Activated naive CD4-positive, alpha-beta T cell (primary cell): ENCODE measurements at regions not wholly inside any gene's neighbourhood (a gene's known extent, or its start where the extent isn't known, plus 50 kb on each side); places are given as distances from the start of the nearest gene placed in this dataset.

Experiments
- DNase-seq, 4 experiments: peaks; one replicate each; lab custom pipeline; 2025; lab: John Stamatoyannopoulos, UW

DNA sequence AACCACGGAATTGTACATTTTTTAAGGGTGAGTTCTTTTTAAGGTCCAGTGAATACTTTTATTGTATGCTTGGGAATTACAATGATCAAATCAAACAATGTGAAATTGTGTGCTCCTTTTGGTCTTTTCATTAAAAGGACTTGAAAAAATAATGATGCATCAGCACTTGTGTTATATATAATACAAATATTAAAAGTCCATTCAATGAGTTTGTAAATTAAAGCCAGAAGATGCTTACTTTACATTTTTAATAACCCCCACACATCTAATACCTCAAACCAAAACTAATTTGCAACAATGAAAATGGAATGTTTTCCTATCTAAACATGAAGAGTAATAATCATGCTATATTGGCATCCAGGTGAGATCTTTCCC, 369.8 kb upstream of the LCORL start:
- DNase-seq = no peak

DNA sequence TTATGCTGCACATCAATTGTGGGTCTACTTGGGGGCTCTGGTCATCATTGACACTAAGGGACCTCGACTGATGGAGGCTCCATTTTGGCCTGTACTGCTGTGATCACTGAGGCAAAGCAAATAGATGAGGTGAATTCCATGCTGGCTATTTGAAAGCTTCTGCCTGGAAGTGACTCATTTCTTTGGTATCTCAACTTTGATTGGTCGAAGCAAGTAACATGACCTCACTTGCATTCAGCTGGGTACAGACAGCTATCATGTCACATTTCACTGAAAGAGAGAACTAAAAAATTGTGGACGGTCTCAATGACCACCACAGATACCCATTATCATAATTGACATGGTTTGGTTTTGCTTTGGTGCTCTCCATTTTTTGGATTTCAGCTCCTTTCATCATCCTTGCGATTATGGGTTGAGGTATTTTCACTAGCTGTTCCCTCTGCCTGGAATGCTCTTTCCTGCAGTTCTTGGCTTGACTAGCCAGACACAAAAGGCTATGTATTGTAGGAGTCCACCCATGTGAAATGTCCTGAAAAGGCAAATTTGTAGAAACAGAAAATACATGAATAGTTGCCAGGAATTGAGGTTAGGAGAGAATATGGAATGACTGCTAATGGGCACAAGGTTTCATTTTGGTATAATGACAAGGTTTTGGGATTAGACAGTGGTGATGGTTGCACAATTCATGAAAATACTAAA, 369.2 kb upstream of the LCORL start:
- DNase-seq = no peak

DNA sequence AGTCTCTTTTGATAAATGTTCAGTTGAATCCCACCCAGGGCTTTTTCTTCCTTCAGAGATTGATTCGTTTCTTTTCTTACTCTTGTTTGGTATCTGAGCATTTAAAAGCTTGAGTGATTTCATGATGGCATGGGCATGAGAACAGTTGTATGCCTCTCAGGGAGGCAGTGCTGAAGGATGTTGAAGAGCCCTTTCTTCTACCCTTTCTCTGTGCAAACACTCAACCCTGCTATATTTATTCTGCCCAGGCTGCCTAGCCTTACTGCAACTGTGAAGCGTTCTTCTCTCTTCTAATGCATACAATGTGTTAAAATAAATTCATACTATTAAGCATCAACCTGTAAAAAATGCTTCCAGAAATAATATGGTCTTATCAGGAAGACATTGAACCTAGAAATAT, 367.6 kb upstream of the LCORL start:
- no peak for DNase-seq

DNA sequence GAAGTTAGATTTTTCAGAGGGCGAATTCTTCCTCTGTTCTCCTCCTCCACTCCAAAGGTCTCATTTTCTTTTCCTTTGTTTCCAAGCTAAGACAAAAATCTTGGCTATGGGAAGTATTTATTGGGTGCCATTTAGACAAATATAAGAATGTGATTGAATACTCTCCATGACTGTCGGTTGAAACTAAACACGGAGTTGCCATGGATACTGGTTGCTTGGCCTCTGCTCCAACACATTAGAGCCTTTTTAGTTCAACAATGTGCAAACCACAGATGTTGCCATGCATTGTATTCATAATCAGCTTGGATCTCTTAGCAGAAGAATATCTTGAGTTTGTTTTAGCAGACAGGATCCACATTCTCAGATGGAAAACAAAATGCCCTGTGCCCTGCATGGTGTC, 366.5 kb upstream of the LCORL start:
- no peak for DNase-seq

DNA sequence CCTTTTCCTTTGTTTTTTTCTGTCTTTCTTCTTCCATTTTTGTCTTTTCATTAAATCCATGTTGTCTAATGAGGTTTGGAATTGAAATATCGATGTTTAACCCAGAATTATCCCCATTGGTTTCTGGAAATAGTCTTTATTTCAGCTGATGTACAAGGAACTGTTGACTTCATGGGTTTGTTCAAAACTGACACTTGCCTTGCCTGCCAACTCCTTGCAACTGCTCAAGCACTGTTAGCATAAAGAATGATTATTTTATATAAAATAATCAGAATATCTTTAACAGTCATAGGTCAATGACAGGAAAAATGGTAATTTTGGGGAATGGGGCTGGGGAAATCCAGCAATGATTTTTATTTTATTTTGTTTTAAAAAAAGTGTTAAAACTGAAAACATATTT, 359.6 kb upstream of the LCORL start:
- no peak for DNase-seq

DNA sequence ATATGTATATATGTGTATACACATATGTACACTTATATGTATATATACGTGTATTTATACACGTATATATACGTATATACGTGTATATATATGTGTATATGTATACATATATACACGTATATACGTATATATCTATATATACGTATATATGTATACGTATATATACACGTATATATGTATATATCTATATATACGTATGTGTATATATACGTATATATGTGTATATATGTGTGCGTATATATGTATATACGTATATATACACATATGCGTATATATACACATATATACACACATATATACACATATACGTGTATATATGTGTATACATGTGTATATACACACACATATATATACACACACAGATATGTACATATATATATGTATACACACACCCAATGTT, 348.0 kb upstream of the LCORL start:
- DNase-seq = no peak

DNA sequence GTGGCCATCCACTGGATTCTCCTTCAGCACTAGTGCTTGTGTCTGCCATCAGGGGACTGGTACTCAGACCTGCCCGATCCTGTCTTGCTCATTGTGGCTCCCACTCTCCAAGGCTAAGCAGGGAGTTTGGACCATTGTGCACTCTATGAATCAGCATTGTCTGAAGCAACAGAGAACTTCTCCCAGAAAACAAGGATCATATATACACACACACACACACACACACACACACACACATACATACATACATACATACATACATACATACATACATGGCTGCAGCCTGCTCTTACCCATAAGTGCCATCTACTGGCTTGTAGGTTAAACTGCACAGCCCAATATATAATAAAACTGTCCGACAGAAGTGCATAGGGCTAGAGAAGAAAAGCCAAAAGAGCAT, 345.3 kb upstream of the LCORL start:
- DNase-seq = no peak

DNA sequence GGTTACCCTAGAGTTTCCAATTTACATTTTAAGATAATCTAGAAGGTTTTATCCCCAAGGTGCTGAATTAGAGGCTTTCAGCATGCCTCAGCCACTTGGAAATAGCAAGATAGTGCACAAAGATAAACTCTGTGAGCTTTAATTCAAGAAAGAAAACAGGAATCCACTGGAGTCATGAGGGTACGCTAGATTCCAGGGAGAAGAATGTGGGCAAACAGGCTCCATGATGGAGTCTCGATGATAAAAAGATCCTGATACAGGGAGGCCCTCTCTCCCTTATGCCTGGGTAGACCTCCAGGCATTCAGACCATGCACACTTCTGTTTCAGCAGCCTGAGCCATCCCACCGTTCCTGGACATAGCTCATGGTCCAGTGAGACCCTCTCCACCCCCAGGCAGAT, 344.6 kb upstream of the LCORL start:
- no peak for DNase-seq

DNA sequence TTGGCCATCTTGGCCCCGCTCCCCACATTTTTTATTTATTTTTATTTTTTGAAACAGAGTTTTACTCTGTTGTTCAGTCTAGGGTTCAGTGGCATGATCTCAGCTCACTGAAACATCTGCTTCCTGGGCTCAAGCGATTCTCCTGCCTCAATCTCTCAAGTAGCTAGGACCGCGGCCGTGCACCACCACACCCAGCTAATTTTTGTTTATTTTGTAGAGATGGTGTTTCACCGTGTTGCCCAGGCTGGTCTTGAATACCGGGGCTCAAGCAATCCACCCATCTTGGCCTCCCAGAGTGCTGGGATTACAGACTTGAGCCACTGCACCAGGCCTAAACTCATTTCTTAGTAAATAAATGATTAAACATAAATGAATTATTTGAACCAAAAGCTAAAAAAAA, 322.0 kb upstream of the LCORL start:
- DNase-seq = no peak

DNA sequence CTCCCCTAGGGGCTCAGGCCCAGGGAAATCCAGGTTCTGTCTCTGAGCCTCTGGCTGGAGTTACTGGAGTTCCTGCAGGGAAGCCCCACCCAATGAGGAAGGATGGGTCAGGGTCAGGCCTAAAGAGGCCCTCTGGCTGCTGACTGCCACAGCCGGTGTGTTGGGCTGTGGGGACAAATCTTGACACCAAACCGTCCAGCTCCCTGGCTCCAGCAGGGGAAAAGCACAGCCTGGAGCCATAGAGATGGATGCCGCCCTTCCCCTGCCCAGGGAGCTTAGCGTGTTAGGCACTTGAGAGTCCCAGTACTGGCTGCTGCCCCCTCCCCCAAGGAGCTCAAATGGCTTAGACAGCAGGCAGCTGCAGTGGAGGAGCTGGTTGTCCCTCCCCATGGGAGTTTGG, 321.3 kb upstream of the LCORL start:
- no peak for DNase-seq

DNA sequence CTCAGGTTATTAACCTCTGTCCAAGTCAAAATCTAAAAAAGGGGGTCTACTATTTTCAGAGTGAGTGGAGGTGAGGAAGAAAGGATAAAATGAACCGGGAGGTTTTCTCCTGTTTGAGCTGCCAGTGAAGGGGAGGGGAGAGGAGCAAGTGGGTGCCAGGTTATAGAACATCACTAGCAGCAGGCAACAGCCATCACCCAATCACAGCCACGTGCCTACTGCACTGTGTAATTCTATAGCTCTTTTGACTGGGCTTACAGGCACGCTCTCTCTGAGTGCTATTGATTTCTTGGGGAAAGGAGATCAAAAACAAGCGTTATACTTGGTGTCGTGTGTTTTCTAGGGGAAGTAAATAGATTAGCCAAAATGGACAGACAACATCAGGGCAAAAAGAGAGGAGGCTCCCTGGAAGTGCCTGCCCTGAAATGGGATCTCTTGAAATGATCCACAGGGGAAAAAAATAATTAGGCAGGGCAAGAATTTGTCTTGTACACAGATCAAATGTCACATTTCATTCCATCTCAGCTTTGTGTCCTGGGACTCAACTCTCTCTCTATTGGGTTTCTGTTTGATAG, 300.5 kb upstream of the LCORL start:
- DNase-seq = no peak

DNA sequence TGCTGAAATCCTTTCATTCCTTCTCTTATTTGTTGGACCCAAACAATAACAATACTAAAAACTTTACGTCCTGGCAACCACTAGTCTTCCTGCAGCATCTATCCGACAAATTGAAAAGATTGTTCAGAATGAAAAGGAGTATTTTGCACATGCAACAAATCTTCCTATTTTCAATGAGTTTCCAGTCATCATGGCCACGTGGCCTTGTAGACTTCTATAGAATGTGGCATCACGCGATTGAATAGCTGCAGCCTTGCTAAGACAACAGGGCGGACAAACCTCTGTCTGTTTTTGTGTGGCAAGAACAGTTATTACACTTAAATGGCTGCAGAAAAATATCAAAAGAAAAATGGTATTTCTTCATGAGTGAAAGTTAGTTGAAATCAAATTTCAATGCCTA, 297.9 kb upstream of the LCORL start:
- DNase-seq = no peak

DNA sequence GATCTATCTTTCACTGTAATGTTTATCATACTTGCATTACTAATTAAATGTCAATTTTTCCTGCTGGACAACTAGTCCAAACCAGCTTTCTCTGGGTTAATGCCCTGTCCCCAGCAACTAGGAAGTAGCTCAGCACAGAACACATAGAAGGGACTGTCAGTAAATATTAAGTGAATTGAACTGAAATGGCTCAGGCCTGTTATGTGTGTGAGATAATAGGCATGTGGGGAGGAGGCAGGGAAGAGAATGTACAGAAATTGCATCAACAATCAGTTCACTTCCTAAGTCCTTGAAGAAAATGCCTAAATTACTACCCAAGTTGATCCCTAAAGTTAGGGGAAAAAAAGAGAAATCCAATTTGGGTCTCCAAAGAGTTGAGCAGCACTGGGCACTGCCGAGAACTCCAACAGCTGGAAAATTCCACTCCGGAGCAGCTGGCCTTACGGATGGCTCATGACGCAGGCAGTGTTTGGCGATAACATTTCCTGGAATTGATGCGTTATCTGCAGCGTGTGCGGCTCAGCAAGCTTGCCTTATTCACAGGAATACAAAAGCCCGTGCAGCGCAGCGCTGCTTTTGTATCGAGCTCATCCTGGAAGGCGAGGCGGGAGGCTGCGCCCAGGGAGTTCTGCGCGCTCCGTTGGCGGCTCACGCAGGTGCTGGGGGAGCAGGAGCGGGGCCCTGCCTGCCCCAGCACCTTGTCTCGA, 297.3 kb upstream of the LCORL start:
- DNase-seq = no peak

DNA sequence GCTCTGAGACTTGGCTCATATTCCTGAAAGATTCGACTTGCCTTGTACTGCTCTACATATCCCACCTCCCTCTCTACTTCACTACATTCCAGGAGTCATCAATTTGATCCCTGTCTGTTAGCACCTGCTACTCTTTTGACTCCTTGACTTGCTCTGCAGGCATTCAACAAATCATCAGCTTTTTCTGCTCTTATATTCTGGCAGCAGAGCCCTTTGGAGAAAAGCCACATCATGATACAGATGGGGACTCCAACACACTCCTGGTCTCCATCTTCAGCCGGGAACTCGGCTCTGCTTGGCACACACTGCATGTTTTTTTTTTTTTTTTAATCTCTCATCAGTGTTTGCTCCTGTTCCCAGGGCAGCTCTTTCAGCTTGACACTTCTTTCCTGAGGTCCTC, 293.2 kb upstream of the LCORL start:
- no peak for DNase-seq

DNA sequence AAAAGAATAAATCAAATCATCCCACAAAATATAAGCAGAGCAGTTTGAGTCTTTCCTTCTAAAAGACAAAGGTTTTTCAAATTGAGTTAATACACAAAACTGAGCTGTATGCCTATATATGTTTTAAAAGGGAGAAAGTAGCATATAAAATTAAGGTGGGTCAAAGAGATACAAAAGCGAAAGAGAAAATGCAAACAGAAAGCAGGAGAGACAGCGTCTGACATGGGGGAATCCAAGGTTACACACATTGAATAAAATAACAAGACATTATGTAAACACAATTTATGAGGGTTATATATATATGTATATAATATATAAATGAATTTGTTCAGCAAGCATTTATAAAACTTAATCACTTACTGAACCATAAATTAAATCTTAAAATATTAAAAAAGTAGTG, 276.1 kb upstream of the LCORL start:
- DNase-seq = no peak

DNA sequence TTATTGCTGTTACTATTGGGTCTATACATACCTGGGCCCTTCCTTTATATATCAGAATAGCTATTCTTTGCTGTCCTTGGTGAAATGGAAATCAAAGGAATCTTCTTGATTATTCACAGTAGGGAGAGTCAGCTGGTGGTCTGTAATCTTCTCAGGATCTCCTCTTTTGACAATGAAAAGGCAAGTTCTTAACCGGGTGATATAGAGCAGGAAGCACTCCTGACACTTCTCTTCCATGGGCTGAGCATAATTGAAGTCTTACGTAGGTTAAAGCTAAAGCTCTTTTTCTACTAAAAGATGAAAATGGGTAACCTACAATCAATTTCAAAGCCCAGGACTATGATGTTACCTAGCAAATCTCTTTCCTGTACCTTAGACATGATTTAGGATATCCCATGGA, 274.9 kb upstream of the LCORL start:
- DNase-seq = no peak

DNA sequence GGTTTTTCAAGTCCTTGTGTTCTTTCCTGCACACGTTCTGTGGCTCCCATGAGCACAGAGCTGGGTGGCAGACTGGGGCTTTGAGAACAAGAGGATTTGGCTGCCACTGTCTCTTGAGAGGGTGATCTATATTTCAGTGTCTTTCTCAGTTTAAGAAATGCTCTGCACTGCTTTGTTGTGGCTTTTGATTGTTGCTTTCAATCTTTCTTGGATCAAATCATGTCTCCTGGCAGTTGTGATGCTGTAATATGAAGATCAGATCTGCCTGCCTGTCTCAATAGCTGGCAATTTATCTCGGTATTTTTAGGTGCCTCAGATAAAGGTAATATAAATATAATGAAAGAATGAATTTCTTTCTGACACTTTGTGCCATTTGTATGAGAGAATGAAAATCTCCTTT, 273.3 kb upstream of the LCORL start:
- DNase-seq = no peak

DNA sequence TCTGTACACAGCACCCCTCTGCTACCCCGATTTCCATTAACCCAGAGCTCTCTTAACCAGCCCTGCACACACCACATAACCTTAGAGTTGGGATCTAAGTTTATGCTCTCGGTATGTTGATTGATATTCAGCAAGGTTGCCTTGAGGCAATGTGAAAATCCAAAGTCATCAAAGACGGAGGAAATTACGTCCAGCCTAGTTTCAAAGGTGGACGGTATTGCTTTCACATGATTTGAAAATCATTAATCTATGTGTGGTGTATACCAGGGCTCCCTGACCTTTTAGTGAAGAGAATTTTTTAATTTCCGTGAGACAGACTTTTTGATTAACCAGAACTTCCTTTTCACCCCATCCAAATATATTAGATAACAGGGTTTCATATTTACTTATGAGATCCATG, 272.5 kb upstream of the LCORL start:
- no peak for DNase-seq

DNA sequence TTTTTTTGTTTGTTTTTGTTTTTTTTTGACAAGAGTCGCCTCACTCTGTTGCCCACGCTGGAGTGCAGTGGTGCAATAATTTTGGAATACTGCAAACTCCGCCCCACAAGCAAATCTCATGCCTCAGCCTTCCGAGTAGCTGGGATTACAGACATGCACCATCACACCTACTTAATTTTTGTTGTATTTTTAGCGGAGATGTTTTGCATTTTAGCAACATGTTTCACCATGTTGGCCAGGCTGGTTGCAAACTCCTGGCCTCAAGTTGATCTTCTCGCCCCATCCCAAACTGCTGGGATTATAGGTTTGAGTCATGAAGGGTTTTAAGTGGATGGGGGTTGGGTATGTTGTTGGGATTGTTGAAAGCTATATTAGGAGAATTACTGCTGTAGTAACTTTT, 270.9 kb upstream of the LCORL start:
- no peak for DNase-seq

DNA sequence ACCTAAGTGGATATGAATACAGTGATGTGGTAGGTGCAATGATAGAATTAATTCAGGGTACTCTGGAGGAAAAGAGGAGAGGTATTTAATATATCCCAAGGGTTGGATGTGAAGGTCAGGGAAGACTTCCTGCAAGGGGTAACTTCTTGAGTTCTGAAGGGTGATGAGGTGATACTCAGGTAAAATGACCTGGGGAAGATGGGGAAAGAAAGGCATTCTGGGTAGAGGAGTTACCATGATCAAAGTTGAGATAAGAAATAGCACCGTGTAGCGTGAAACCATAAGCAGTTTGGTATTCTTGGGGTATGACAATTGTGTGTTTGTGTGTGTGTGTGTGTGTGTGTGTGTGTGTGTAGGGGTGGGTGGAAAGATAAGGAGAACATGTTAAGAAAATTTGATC, 270.4 kb upstream of the LCORL start:
- DNase-seq = no peak

DNA sequence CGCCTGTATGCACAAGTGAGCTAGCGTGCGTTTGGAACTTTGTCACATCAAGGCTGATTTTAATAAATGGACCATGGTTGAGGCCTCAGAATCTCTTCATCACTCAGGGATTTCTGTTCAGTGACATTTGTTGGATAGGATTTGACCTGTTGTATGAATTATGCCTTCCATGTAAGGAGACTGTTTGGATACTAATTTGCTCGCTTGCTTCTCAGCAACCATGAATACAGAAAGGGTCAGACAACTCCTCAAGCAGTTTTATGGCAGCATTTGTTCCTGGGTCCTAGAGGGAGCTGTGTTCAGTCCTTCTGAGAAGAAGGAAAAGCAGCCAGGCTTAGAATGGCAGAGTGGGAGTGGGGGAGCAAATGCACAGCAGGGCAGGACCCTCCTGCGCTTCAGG, 269.7 kb upstream of the LCORL start:
- DNase-seq = no peak

DNA sequence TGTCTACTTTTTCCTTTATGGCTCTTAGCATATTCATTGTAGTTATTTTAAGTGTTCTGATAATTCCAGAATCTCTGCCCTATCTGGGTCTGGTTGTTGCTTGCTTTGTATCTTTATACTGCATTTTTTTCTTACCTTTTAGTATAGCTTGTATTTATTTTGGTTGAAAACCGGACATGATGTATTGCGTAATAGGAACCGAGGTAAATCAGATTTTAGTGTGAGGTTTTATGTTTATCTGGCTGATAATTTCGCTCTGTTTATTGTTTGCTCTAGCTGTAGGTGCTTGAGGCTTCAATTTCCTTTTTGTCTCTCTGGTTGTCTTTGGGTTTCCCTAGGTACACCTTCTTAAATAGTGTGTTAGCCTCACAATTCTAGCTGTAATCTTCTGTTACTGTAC, 263.8 kb upstream of the LCORL start:
- DNase-seq = no peak

DNA sequence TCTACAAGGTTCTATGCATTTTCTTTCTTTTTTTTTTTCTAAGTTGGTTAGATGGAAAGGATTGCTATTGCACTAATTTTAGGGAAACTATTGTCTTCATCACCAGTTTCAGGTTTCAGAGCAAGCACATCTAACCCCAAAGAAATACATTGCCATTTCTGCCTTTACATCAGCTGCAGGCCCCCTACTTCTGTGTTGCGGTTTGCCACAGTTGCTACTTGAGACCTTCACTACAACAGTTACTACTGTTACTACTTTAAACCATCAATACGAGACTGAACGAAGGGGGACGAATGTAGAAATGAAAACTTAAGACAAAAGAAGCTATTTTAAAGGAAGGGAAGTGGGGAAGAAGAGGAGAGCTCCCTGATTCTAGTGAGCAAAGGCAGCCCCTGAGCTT, 256.7 kb upstream of the LCORL start:
- no peak for DNase-seq

DNA sequence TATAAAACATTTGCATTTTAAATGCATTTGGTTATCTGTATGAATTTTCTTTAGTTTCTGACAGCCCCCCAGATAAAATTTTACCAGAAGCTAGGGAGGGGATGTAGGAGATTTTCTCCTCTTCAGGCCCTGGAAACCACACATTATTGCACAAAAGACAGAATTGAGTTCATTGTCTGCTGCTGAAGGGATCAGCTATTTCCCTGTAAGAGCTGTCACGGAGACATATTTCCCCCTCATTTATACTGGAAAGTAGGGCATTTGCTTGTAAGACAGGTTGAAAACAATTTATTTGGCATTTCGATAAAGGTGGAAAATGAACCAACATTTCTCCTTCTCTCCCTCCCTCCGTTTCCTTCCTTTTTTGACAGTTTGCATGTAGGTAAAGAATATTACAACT, 241.3 kb upstream of the LCORL start:
- no peak for DNase-seq
